Common myeloid progenitor, CD34-positive (primary cell): ENCODE measurements at regions not wholly inside any gene's neighbourhood (a gene's known extent, or its start where the extent isn't known, plus 50 kb on each side); places are given as distances from the start of the nearest gene placed in this dataset.

Experiments used
- CTCF ChIA-PET: fragments of 350-600 bp; sonication (Branson Sonifier 250); formaldehyde crosslinking; loops from one replicate; lab custom pipeline; 2021; ENCODE audit warnings: antibody characterized with exemption; lab: Charles Lee
- POLR2A ChIA-PET: fragments of 350-600 bp; sonication (Branson Sonifier 250); formaldehyde crosslinking; loops from one replicate; lab custom pipeline; 2021; ENCODE audit warnings: antibody characterized with exemption; lab: Charles Lee
- DNase-seq, 3 donors: peaks; one replicate each; pipeline versions ENCODE4 v3.0.0 to v3.0.0-alpha.2; 2013
- H3K27ac ChIP-seq, 2 experiments: 1 replicate in 1 of 2; 2 replicates in 1 of 2; pipeline ENCODE4 v1.7.0; 2013; ENCODE audit warnings: inconsistent platforms in 2 of 2, low read length in 2 of 2, mild to moderate bottlenecking in 2 of 2, low read depth in 1 of 2, moderate library complexity in 1 of 2; ENCODE audit not compliant: severe bottlenecking in 2 of 2, insufficient read depth in 1 of 2, poor library complexity in 1 of 2
- H3K27me3 ChIP-seq, 5 experiments: replicated peaks in 2 of 5; 1 replicate in 3 of 5; 2 replicates in 2 of 5; pipeline versions ENCODE4 v1.6.1 to v1.7.0; 2013; ENCODE audit warnings: low read length in 4 of 5, mild to moderate bottlenecking in 2 of 5, moderate library complexity in 2 of 5, inconsistent platforms in 1 of 5; ENCODE audit not compliant: insufficient read depth in 5 of 5, control insufficient read depth in 4 of 5
- H3K36me3 ChIP-seq, 4 experiments: 1 replicate in 2 of 4; 2 replicates in 2 of 4; pipeline versions ENCODE4 v1.6.1 to v1.7.0; 2013; ENCODE audit warnings: low read length in 3 of 4, control low read depth in 1 of 4, mild to moderate bottlenecking in 1 of 4; ENCODE audit not compliant: control insufficient read depth in 4 of 4, insufficient read depth in 4 of 4
- H3K4me1 ChIP-seq, 4 experiments: 1 replicate in 3 of 4; 2 replicates in 1 of 4; pipeline versions ENCODE4 v1.6.1 to v1.7.1; 2013; ENCODE audit warnings: low read length in 3 of 4, mild to moderate bottlenecking in 3 of 4, control low read depth in 1 of 4, inconsistent platforms in 1 of 4, moderate library complexity in 1 of 4; ENCODE audit not compliant: control insufficient read depth in 4 of 4, insufficient read depth in 4 of 4; ENCODE audit errors: control extremely low read depth in 1 of 4
- H3K4me3 ChIP-seq, 7 experiments: 1 replicate in 4 of 7; 2 replicates in 3 of 7; pipeline versions ENCODE4 v1.5.1 to v1.7.0; 2013; ENCODE audit warnings: mild to moderate bottlenecking in 7 of 7, low read length in 6 of 7, moderate library complexity in 6 of 7, inconsistent platforms in 2 of 7, low read depth in 2 of 7, control low read depth in 1 of 7; ENCODE audit not compliant: insufficient read depth in 4 of 7, control insufficient read depth in 1 of 7; ENCODE audit errors: extremely low read depth in 1 of 7
- H3K9me3 ChIP-seq, 5 experiments: 1 replicate in 4 of 5; 2 replicates in 1 of 5; pipeline versions ENCODE4 v1.6.1 to v1.7.1; 2013; ENCODE audit warnings: low read length in 4 of 5, mild to moderate bottlenecking in 2 of 5, inconsistent platforms in 1 of 5, low read depth in 1 of 5, moderate library complexity in 1 of 5; ENCODE audit not compliant: control insufficient read depth in 4 of 5, insufficient read depth in 2 of 5; ENCODE audit errors: control extremely low read depth in 1 of 5
- WGBS: methylation state at CpG from one replicate; pipeline ENCODE4 v1.1.5; 2013; ENCODE audit not compliant: insufficient coverage; 5-methylcytosine and 5-hydroxymethylcytosine counted together

DNA sequence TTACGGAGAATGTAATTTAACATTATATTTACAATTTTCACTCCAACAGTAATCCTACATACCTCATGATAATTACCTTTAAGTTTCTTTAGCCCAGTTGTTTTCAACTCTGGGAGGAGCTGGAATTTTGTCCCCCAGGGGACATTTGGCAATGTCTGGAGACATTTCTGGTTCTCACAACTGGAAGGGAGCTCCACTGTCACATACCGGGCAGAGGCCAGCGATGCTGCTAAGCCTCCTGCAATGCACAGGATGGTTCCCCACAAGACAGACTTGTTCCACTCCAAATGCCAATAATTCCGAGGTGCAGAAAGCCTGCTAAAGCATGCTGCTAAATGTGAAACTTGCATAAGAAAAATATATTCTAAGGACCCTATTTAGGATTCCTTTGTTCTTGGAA lies 251.1 kb upstream of the IRX5 start:
- H3K27me3 ChIP-seq, result peaks cover 0 to 1% (median 0%) of the 10 kb centered on the region in 5 experiments
- 100% methylated on average over 2 of the region's 4 CpGs for WGBS
- CTCF ChIA-PET, result no interaction called here
- peaks cover 0 to 1% (median 0%) of the 10 kb centered on the region in 5 experiments for H3K9me3 ChIP-seq
- H3K4me3 ChIP-seq, result no peak overlapping the region
- no peaks in the 10 kb centered on the region for H3K4me1 ChIP-seq
- POLR2A ChIA-PET, result no interaction called here
- no peaks in the 10 kb centered on the region for H3K36me3 ChIP-seq
- H3K27ac ChIP-seq, result no peak overlapping the region
- DNase-seq, result no peak

DNA sequence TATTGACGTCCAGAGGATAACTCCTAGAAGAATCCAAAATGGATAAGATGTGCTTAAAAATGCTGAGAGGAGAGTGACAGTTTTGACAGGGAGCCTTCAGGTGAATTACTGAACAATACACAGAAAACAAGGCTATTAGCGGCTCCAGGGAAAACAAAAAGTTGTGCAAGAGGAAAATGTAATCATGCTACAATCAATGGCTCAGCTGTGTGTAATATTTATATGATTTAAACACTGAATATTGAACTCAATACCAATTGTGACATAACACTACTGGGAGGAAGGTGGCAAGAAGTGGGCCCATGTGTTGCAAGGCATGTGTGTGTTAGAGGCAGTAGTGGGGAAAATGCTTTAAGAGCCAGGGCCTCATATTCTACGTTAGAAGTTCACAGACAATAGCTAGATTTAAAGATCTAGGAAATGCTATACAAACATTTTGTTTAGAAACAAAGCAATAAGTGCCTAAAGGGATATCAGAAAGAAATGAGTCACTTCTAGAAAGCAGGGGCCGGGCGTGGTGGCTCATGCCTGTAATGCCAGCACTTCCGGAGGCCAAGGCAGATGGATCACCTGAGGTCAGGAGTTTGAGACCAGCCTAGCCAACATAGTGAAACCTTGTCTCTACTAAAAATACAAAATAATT lies 253.2 kb upstream of the IRX5 start:
- Histone ChIP-seq H3K27ac (no peak overlapping the region), H3K4me1 (no peaks in the 10 kb centered on the region), H3K36me3 (no peaks in the 10 kb centered on the region), H3K27me3 (peaks cover 0 to 1% (median 0%) of the 10 kb centered on the region in 5 experiments), H3K9me3 (peaks cover 0 to 1% (median 0%) of the 10 kb centered on the region in 5 experiments), H3K4me3 (no peak overlapping the region)
- WGBS, result 95% methylated on average over 3 of the region's 6 CpGs
- ChIA-PET CTCF (no interaction called here), POLR2A (no interaction called here)
- DNase-seq, result no peak

DNA sequence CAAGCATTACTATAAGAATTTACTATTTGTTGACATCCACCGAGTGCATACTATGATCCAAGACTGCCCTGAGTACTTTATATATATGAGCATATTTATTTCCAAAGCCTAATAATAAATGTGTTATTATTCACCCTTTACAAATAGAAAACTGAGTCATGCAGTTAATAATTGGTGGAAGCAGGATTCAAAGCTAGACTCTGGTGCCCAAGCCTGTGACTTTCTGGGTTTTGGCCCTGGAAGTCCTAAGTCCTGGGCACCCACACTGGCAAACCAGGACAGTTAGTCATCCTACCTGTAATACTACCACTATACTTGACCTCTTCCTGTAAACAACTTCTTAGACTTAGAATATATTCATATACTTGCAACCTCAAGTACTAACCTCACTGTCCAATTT lies 257.4 kb upstream of the IRX5 start:
- DNase-seq, result no peak
- no CpG with 5 or more reads among the region's 1 CpG for WGBS
- ChIA-PET POLR2A (no interaction called here), CTCF (interaction anchor here (0.5 kb wide), 1 partner anchor 260 kb away, joined by 3 read pairs; no protein-coding TSS in a partner anchor)
- no peak overlapping the region for H3K4me3 ChIP-seq
- peaks cover 0 to 5% (median 0%) of the 10 kb centered on the region in 5 experiments for H3K9me3 ChIP-seq
- no peaks in the 10 kb centered on the region for H3K36me3 ChIP-seq
- no peak overlapping the region for H3K27ac ChIP-seq
- no peaks in the 10 kb centered on the region for H3K4me1 ChIP-seq
- peaks cover 0 to 1% (median 0%) of the 10 kb centered on the region in 5 experiments for H3K27me3 ChIP-seq

DNA sequence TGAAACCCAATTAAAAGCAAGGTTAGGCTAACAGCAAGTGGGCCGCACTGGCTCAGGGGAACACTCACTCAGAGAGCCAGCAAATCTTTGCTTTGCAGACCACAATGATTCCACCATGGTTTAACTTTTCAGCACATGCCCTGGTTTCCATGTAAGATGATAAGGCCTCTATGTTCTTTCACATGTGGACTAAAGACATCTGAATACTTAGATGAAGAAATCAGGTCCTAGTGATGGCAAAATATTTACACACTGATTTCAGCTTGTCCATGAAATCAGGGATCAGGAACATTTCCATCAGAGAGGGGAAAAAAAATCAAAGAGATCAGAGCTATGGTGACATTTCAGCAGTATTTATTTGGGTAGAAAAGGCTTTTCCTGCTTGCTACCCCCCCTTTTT lies 258.2 kb upstream of the IRX5 start:
- no peak overlapping the region for H3K4me3 ChIP-seq
- no peak for DNase-seq
- no peak overlapping the region for H3K27ac ChIP-seq
- peaks cover 0 to 5% (median 0%) of the 10 kb centered on the region in 5 experiments for H3K9me3 ChIP-seq
- H3K36me3 ChIP-seq, result no peaks in the 10 kb centered on the region
- 91% methylated on average over 1 of the region's 1 CpG for WGBS
- ChIA-PET POLR2A (no interaction called here), CTCF (no interaction called here)
- peaks cover 0 to 1% (median 0%) of the 10 kb centered on the region in 5 experiments for H3K27me3 ChIP-seq
- no peaks in the 10 kb centered on the region for H3K4me1 ChIP-seq

DNA sequence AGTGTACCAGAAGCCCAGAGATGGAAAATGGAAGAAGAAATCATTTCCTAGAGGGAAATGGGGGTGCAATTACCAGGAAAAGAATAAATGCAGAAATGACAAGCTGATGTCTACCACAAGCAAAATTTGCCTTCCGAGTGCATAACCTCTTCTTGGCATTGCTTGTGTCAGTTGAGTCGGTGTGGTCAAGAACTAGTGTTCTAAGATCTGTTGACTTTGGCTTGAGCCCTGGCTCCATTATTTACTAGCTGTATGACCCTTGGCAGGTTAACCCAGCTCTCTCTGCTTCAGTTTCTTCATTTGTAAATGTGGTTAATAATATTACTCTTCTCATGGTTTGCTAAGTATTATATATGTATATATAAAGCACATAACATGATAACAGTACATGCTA lies 273.0 kb upstream of the IRX5 start:
- no peak for DNase-seq
- Histone ChIP-seq H3K27ac (no peak overlapping the region), H3K4me3 (no peak overlapping the region)

DNA sequence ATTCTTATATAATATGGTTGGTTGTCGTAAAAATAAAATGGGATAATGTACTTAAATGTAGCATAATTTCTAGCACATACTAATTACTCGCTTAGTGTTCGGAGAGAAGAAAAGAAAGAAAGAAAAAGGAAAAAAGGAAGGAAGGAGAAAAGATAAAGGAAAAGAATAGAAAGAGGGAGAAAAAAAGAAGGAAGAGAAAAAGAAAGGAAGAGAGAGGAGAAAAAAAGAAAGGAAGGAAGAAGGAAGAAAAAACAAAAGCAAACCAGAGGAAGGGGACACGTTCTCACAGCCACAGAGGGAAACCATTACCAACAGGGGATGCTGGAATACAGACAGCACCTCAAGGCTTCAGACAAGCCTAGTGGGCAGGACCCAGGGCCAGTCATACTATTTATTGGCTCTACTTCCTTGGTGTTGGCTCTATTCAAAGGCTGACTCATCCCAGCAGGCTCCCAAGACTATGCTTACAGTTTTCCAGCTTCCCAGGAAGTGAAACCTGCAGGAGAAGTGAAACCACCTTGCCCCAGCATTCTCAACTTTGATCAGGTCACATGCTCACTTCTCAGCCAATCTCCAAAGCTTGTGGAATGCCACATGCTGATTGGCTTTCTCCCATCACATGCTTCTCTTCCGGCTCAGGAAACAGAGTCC lies 273.5 kb upstream of the IRX5 start:
- 87% methylated on average over 2 of the region's 5 CpGs for WGBS
- peaks cover 0 to 6% (median 4%) of the 10 kb centered on the region in 5 experiments for H3K9me3 ChIP-seq
- ChIA-PET CTCF (interaction anchor here (0.7 kb wide), 1 partner anchor 717 kb away, joined by 3 read pairs; no protein-coding TSS in a partner anchor), POLR2A (no interaction called here)
- no peak for DNase-seq
- no peak overlapping the region for H3K27ac ChIP-seq
- no peak overlapping the region for H3K4me3 ChIP-seq
- no peaks in the 10 kb centered on the region for H3K36me3 ChIP-seq
- H3K27me3 ChIP-seq, result peaks cover 0 to 5% (median 2%) of the 10 kb centered on the region in 5 experiments
- H3K4me1 ChIP-seq, result peaks cover 0 to 17% (median 7%) of the 10 kb centered on the region in 4 experiments

More for the DNA sequence above, 273.0 kb upstream of the IRX5 start:
- CTCF ChIA-PET, result no interaction called here
- WGBS, result 100% methylated on average over 2 of the region's 2 CpGs
- Histone ChIP-seq H3K4me1 (peaks cover 0 to 17% (median 7%) of the 10 kb centered on the region in 4 experiments), H3K27me3 (peaks cover 0 to 5% (median 2%) of the 10 kb centered on the region in 5 experiments), H3K36me3 (no peaks in the 10 kb centered on the region), H3K9me3 (peaks cover 0 to 6% (median 4%) of the 10 kb centered on the region in 5 experiments)
- POLR2A ChIA-PET, result no interaction called here

DNA sequence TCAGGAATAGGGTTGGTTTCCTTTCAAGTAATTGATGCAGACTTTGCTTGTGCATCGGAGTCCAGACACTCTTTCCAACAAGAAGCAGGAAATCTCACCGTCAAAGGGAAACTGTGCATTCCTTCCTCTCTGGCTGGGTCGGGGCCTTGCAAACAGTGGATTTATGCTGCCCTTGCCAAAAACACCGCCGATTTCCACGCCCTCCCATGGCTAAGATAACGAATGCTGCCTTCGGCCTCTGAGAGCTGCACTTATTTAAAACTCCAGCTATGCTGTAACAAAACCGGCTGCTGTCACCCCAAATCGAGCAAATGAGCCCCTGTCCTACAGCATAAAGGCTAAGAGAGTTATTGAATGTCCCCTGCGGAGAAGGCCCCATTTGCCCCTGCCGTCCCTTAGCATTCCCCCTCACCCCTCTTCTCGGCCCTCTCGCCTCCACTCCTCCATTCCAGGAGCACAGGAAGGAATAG lies 275.5 kb upstream of the IRX5 start:
- Histone ChIP-seq H3K4me3 (peak overlapping the region in 5 of 7 experiments; percentile 40 to 73 (median 49)), H3K9me3 (peaks cover 0 to 2% (median 0%) of the 10 kb centered on the region in 5 experiments), H3K27ac (no peak overlapping the region), H3K36me3 (no peaks in the 10 kb centered on the region), H3K27me3 (peaks cover 0 to 14% (median 4%) of the 10 kb centered on the region in 5 experiments), H3K4me1 (peaks cover 0 to 17% (median 7%) of the 10 kb centered on the region in 4 experiments)
- 2% methylated on average over 9 of the region's 14 CpGs for WGBS
- CTCF ChIA-PET, result no interaction called here
- POLR2A ChIA-PET, result no interaction called here
- peak; percentile 4 to 58 (median 47) for DNase-seq
